Muscle of back (tissue), 3 donors: ENCODE measurements at regions not wholly inside any gene's neighbourhood (a gene's known extent, or its start where the extent isn't known, plus 50 kb on each side); places are given as distances from the start of the nearest gene placed in this dataset.
A peak's percentile ranks its signal among the peaks of the same experiment; 100 is the strongest.

Experiments
- DNase-seq, 3 donors: peaks; one replicate each; pipeline versions ENCODE4 v3.0.0 to v3.0.0-alpha.2; 2013

DNA sequence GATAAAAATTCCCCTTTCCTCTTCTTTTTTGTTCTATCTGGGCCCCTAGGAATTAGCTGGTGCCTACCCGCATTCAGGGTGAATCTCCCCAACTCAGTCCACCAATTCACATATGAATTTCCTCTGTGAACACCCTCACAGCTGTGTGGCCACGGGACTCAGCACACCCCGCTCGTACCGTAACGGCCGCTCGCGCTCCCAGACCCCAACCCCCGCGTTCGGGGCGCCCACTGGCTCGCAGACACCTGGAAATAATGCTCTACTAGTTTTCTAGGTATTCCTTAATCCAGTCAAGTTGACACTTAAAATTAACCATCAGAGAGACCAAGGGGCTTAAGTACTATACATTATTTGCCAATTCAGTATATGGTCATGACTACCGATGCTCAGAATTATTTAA, 1702.1 kb upstream of the PCDH20 start:
- DNase-seq, result no peak

DNA sequence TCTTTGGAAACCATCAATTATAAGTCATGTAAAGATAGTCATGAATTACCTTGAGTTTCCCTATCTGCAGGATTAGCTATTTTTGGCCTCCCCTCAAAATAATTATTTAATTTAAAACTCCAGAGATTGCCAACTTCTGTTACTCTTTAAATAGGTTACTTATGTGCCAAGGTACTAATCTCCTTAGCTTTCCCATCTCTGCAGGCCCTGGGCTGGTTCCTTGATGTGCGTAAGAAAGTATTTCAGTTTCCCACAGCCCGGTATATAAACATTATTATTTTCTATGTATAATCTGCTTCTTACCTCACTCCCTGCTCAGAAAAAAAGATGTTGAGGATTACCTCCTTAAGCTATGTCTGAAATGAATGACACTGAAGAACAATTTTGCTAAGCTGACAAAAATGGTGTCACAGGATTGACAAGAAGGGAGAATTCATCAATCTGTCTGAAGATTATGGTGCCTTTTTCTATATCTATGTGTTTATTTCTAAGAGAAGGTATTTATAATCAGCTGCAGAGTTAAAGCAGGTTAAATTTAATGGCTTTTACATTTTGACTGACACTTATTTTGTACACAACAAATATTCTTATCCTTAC, 1697.2 kb upstream of the PCDH20 start:
- DNase-seq, result no peak

GRCh38 chr13:63110466-63110865, 1694.8 kb upstream of the PCDH20 start:
- DNase-seq, result no peak

GRCh38 chr13:63107179-63107943, 1691.7 kb upstream of the PCDH20 start:
- DNase-seq, result peak in 2 of 3 donors; percentile 3 to 12

DNA sequence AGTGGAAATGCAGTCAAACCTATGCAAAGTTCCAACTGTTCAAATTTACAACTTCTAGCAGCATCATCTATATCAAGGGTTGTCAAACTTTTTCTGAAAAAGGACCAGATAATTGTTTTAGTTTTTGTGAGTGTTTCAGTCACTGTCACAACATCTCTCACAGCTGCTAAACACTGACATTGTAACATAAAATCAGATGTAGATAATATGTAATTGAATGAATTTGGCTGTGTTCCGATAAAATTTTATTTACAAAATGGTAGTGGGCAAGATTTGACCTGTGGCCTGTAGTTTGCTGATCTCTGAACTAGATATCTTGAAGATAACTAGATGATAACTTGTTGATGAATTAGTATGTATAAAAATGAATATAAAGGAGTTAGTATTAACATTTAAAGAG, 1679.1 kb upstream of the PCDH20 start:
- no peak for DNase-seq

- DNase-seq, result no peak
These were observed 1678.3 kb upstream of the PCDH20 start for GRCh38 chr13:63093907-63094469.

GRCh38 chr13:63092456-63092855, 1676.8 kb upstream of the PCDH20 start:
- no peak for DNase-seq

DNA sequence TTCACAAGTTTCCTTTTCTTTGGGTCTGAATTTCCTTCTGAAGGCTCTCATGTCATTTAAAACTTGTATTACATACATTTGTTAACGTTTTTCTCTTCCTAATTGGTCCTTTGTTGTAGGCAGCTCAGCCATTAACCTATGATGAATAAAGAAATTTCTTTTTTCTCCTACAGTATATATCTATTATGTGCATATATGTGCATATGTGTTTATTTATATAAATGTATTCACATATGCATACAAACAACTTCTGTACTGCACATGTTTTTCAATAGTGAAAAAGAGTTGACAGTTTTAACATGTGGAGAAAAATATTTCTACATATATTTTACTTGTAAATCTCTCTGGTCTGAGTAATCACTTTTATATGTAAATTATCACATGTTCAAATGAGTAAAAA, 1674.9 kb upstream of the PCDH20 start:
- no peak for DNase-seq

- DNase-seq, result no peak
These were observed 1672.6 kb upstream of the PCDH20 start for GRCh38 chr13:63088226-63088625.

GRCh38 chr13:63086286-63086685, 1670.6 kb upstream of the PCDH20 start:
- DNase-seq, result no peak

DNA sequence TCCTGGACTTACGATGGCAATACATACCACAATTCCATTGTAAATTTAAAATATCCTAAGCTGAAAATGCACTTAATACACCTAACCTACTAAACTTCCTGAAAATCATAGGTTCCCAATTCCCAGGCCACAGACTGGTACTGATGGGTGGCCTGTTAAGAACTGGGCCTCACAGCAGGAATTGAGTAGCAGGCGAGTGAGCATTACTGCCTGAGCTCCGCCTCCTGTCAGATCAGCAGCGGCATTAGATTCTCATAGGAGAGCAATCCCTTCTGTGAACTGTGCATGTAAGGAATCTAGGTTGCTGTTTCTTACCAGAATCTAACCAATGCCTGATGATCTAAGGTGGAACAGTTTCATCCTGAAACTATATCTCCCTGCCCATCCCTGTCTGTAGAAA, 1670.2 kb upstream of the PCDH20 start:
- DNase-seq, result no peak

DNA sequence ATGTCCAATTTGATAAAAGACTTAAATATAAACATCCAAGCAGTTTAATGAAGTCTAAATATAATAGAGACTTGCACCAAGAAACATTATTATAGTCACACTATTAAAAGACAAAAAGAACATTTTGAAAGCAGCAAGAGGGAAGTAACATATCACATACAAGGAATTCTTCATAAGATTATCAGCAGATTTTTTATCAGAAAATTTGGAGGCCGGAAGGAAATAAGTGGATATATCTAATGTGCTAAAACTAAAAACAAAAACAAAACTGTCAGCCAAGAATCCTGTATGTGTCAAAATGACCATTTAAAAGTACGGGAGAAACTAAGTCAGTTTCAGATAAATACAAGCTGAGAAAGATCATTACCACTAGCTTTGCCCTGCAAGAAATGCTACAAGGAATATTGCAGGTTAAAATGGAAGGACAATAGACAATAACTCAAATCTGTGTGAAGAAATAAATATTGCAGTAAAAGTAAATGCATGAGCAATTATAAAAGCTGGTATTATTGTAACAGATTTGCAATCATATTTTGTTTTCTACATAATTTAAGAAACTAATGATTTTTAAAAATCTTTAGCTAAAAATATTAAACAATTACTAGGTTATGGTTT, 1665.9 kb upstream of the PCDH20 start:
- no peak for DNase-seq

DNA sequence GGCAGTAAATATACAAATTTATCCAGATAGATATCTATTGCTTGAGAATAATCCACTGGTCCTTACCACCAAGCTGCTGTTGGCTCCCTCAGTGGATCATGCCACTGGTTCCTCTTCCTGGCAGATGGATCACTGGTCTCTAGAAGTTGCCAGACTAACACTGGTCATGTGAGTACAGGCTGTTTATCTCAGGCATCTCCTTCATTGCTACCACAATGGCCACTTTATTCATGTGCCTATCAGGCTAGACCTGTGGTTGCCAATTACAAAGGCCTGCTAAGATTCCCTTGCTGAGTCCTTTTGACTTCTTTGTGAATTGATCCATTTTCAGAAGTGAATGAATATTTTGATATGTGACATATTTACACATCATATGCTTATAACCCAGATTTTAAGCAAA, 1659.5 kb upstream of the PCDH20 start:
- no peak for DNase-seq

DNA sequence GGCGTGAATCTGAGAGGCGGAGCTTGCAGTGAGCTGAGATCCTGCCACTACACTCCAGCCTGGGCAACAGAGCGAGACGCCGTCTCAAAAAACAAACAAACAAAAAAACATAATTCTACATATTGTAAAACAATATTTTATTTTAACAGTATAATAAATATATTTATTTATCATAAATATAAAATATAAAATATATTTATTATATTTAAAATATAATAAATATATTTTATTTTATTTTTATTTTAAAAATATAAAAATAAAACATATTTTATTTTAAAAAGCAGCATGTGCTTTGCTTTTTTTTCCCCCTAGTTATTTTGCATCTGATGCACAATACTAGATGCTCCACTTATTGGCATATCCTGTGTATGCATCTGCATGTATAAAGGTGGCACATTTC, 1634.6 kb upstream of the PCDH20 start:
- DNase-seq, result no peak

DNA sequence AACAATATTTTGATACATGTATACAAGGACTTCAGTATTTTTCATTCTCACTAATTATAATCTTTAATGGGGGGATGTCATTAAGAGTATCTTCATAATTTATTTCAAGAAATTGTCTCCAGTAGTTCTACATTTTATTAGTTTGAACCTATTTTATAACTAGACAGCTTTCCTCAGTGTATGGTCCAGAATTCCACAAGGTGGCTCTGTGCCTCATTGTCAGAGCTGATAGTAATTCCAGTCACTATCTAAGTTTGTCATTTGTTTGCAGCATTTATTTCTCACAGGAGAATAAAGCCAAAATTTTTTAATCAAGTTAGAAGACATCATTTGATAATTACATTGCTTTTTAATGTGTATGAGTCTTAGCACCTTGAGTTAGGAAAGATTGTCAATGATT, 1633.0 kb upstream of the PCDH20 start:
- DNase-seq, result no peak

- no peak for DNase-seq
These were observed 1629.1 kb upstream of the PCDH20 start for GRCh38 chr13:63044589-63045313.

- DNase-seq, result no peak
These were observed 1627.0 kb upstream of the PCDH20 start for GRCh38 chr13:63042686-63043085.

DNA sequence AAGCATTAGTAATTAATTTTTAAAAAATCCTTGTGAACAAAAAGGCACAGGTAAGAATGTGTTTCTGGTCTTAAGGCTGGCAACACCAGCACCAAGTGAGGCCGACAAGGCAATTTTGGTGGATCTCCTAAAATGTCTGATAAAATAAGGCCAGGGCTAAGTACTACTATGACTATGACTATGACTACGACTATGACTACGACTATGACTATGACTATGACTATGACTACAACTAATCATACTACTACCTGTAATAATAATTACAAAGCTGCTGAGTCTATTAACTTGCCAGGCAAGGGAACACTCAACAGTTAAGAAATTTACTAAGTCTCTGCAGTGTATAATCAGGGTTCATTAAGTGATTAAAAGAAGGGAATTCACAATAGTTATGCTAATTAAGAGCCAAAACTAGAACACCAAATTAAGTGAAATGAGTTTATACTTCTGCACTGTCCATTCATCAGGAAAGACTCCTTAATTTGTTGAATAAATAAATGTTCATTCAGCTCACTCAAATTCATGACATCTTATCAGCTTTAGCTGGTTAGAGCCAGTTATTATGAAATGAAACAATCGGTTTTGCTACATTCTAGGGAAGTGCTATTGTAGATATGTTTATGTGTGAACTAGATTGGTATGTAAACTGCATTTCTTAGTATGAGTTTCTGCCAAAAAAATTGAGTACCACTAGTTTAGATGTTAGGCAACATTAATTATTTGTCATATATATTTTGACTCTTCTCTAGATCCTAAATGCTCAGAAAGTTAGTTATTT, 1626.2 kb upstream of the PCDH20 start:
- DNase-seq, result no peak

GRCh38 chr13:63026285-63026797, 1610.7 kb upstream of the PCDH20 start:
- DNase-seq, result no peak

DNA sequence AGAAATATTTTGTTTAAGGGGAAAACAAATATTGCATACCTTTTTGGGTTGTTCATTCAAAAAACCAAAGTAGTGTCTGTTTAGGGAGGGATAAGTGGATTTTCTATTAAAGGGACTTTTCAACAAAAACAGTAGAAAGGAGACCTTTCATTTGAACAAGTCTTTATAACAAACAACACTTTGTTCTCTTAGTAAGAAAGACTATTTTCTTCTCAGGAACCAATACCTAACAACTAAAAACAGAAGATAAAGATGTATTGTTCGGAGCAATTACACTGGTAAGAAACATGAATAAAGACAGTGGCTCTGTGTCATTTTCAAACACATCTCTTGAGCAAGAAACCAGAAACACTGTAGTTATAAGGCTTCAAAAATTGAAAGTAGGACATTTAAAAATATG, 1610.1 kb upstream of the PCDH20 start:
- no peak for DNase-seq

DNA sequence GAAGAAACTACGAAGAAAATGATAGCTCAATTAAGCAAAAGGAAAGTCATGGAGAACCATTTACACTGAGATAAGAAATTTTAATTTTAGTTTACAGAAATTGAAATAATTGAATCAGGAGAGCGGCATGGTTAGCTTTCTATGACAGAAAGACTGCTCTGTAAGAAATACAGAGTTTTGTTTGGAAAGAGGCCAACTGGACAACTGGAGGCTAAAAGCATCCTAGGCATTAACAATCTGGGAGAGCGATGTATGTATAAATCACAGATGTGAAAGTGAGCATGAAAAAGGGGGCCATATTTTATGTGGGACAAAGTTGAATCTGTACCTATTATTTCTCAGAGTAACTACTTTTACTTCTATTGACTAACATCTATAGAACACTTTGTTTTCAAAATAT, 1608.8 kb upstream of the PCDH20 start:
- peak; percentile 11 to 50 (median 27) for DNase-seq
